ENCODE measurements at regions not wholly inside any gene's neighbourhood (a gene's known extent, or its start where the extent isn't known, plus 50 kb on each side); places are given as distances from the start of the nearest gene placed in this dataset.

- Histone ChIP-seq H3K4me3 (ENCODE audit: low read depth, low read length) (no peak overlapping the region), H3K9me3 (ENCODE audit: control insufficient read depth, insufficient read depth, low read depth, low read length) (no peaks in the 10 kb centered on the region), H3K27ac (ENCODE audit: extremely low read depth, low read depth, low read length) (no peak overlapping the region), H3K36me3 (ENCODE audit: control insufficient read depth in 2 of 2, insufficient read depth in 1 of 2, low read length in 2 of 2) (no peaks in the 10 kb centered on the region), H3K4me1 (ENCODE audit: control insufficient read depth, insufficient read depth, low read length) (no peaks in the 10 kb centered on the region)
- ChIA-PET POLR2A (no interaction called here), CTCF (interaction anchor here (0.7 kb wide), 1 partner anchor 28 kb away, joined by 3 read pairs; no protein-coding TSS in a partner anchor)
- TF ChIP-seq WT1 (tag by site-specific recombination; IDR thresholded peaks at IDR 0.05) (no peak), ZNF704 (tag by site-specific recombination; IDR thresholded peaks at IDR 0.05) (no peak), ZNF350 (tag by site-specific recombination; IDR thresholded peaks at IDR 0.05) (no peak), GLIS2 (tag by site-specific recombination; IDR thresholded peaks at IDR 0.05) (no peak), ZNF423 (tag by site-specific recombination; IDR thresholded peaks at IDR 0.05) (no peak), ZNF148 (tag by site-specific recombination; IDR thresholded peaks at IDR 0.05; ENCODE audit: borderline replicate concordance) (no peak), MYNN (tag by site-specific recombination; IDR thresholded peaks at IDR 0.05; ENCODE audit: borderline replicate concordance) (no peak), ZBTB1 (tag by site-specific recombination; IDR thresholded peaks at IDR 0.05) (no peak), GFI1B (tag by site-specific recombination; IDR thresholded peaks at IDR 0.05) (no peak), GLIS1 (tag by site-specific recombination; IDR thresholded peaks at IDR 0.05) (no peak), GLI2 (tag by site-specific recombination; IDR thresholded peaks at IDR 0.05; ENCODE audit: borderline replicate concordance, low read depth) (no peak), ZNF768 (tag by site-specific recombination; IDR thresholded peaks at IDR 0.05) (no peak), ZNF114 (tag by site-specific recombination; IDR thresholded peaks at IDR 0.05) (no peak), ZNF37A (tag by site-specific recombination; IDR thresholded peaks at IDR 0.05) (no peak)
- TF ChIP-seq, protein P1, sequence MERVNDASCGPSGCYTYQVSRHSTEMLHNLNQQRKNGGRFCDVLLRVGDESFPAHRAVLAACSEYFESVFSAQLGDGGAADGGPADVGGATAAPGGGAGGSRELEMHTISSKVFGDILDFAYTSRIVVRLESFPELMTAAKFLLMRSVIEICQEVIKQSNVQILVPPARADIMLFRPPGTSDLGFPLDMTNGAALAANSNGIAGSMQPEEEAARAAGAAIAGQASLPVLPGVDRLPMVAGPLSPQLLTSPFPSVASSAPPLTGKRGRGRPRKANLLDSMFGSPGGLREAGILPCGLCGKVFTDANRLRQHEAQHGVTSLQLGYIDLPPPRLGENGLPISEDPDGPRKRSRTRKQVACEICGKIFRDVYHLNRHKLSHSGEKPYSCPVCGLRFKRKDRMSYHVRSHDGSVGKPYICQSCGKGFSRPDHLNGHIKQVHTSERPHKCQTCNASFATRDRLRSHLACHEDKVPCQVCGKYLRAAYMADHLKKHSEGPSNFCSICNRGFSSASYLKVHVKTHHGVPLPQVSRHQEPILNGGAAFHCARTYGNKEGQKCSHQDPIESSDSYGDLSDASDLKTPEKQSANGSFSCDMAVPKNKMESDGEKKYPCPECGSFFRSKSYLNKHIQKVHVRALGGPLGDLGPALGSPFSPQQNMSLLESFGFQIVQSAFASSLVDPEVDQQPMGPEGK (tag by site-specific recombination; IDR thresholded peaks at IDR 0.05), result no peak
Measured at GRCh38 chr6:166850677-166851076, 105.7 kb downstream of the RNASET2 start.

DNA sequence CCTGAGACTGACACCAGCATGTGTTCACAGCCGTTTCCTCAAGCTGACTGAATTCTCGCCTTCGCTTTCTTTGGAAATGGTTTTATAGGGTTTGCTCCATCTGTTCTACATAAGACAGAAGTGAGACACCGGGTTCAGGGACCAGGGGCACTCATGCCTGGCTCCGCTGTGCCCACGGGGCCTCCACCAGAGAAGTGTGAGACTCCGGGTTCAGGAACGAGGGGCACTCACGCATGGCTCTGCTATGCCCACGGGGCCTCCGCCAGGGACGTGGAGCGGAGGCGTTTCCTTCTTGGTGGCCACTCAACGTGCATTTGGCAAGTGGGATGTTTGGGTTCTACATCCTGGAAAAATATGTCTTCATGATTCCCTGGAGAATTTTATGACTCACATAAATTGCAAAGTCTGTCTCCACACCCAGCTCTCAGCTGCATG, 106.6 kb downstream of the RNASET2 start:
- no peaks in the 10 kb centered on the region for H3K9me3 ChIP-seq (ENCODE audit: control insufficient read depth, insufficient read depth, low read depth, low read length)
- TF ChIP-seq ZNF280D (tag by site-specific recombination; IDR thresholded peaks at IDR 0.05), result no peak
- CTCF ChIA-PET, result no interaction called here
- no peak overlapping the region for H3K4me3 ChIP-seq (ENCODE audit: low read depth, low read length)
- no peak overlapping the region for H3K27ac ChIP-seq (ENCODE audit: extremely low read depth, low read depth, low read length)
- no peaks in the 10 kb centered on the region for H3K36me3 ChIP-seq (ENCODE audit: control insufficient read depth in 2 of 2, insufficient read depth in 1 of 2, low read length in 2 of 2)
- no peaks in the 10 kb centered on the region for H3K4me1 ChIP-seq (ENCODE audit: control insufficient read depth, insufficient read depth, low read length)
- POLR2A ChIA-PET, result no interaction called here

All from HEK293 (cell line).